Stimulated activated CD8-positive, alpha-beta memory T cell treated with anti-CD3 and anti-CD28 coated beads, Interleukin-15, amount 100 ng/mL, for 4 hours (primary cell): ENCODE measurements at regions not wholly inside any gene's neighbourhood (a gene's known extent, or its start where the extent isn't known, plus 50 kb on each side); places are given as distances from the start of the nearest gene placed in this dataset.
"Not testable (repeated sequence)": the region's sequence is repeated elsewhere in the genome, so short reads cannot be mapped to it uniquely, and the experiment has no call there.

ENCODE experiments used
- DNase-seq, 2 donors: peaks; one replicate each; pipeline ENCODE4 v3.0.0-alpha.2; 2020; ENCODE audit warnings: low read depth in 2 of 2

DNA sequence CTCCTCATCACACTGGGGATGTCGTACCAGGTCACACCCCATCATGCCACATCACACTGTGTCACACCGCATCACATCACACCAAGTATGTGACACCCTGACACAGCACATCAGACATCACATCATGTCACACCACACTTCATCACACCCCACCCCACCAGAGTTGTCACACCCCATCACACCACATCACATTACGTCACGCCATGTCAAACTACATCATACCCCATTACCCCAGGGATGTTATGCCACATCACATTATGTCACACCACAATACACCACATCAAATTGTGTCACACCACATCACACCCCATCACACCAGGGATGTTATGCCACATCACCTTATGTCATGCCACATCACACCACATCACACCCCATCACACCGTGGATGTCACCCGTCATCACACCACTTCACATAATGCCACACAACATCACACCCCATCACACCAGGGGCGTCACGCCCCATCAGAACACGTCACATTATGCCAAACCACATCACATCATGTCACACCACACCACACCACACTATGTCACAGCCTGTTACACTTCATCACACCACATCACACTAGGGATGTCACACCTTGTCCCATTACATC, 133.6 kb downstream of the TMEM121 start:
- DNase-seq, result no peak

- no peak for DNase-seq
These were observed 134.6 kb downstream of the TMEM121 start for GRCh38 chr14:105660816-105661531.

- DNase-seq, result not testable (repeated sequence)
These were observed 135.7 kb downstream of the TMEM121 start for GRCh38 chr14:105662043-105662442.

DNA sequence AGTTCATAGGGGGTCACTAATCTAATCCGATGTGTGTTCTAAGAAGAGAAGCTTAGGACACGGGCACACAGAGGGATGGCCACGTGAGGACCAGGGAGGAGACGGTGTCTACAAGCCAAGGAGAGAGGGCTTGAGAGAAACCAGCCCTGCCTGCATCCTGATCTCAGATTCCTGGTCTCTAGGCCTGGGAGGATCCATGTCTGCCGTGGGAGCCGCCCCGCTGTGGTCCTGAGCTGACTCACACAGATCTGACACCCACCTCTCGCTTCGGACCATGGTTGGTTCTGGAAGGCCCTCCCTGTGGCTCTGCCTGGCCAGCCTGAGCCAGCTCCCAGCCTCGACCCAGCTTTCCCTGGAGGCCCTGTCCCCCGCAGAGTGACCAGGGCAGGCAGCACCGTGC, 136.2 kb downstream of the TMEM121 start:
- not testable (repeated sequence) for DNase-seq

DNA sequence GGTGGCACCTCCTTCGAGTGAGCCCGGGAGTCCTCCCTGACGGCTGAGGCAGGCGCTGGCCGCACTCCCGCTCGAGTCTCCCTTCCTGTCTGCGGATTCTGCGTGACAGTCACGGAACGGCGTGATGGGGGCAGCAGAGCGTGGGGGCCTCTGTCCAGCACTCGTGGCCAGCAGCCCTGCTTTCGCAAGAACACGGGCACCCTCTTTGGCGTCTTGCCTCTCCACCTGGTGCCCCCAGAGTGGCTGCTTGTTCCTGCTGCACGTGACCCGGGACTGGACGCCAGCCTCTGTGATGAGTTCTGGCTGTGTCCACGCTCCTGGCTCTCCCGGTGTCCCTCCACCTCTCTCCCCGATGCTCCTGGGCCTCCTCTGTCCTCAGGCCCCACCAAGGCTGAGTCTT, 136.9 kb downstream of the TMEM121 start:
- not testable (repeated sequence) for DNase-seq

- DNase-seq, result not testable (repeated sequence)
These were observed 137.6 kb downstream of the TMEM121 start for GRCh38 chr14:105663818-105664596.

GRCh38 chr14:105664691-105665090, 138.3 kb downstream of the TMEM121 start:
- DNase-seq, result no peak

- DNase-seq, result no peak
These were observed 139.0 kb downstream of the TMEM121 start for GRCh38 chr14:105665247-105665950.

- DNase-seq, result no peak
These were observed 139.5 kb downstream of the TMEM121 start for GRCh38 chr14:105665951-105666277.

DNA sequence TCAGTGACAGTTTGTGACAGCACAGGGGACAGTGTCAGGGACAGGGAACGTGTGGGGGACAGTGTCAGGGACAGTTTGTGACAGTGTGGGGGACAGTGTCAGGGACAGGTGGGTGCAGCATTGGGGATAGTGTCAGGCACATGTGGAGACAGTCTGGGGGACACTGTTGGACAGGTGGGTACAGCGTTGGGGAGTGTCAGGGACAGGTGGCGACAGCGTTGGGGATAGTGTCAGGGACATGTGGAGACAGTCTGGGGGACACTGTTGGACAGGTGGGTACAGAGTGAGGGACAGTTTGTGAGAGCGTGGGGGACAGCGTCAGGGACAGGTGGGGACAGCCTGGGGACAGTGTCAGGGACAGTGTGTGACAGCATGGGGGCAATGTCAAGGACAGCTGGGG, 140.0 kb downstream of the TMEM121 start:
- DNase-seq, result no peak

GRCh38 chr14:105666991-105667662, 140.7 kb downstream of the TMEM121 start:
- DNase-seq, result not testable (repeated sequence)

DNA sequence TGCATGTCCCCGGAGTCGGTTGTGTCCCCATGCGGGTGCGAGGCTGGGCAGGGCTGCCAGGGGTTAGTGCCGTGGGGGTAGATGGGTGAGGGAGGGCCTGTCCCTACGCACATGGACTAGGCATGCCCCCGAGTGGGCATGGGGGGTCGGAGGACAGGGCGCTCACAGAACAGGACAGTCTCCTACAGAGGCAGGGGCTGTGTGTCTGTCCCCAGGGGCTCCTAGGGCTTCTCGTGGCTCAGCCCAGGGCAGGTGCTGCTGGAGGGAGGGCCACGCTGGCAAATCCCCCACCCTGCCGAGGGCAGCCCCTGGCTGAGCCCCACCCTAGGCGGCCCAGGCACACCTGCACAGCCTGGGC, 141.3 kb downstream of the TMEM121 start:
- not testable (repeated sequence) for DNase-seq

DNA sequence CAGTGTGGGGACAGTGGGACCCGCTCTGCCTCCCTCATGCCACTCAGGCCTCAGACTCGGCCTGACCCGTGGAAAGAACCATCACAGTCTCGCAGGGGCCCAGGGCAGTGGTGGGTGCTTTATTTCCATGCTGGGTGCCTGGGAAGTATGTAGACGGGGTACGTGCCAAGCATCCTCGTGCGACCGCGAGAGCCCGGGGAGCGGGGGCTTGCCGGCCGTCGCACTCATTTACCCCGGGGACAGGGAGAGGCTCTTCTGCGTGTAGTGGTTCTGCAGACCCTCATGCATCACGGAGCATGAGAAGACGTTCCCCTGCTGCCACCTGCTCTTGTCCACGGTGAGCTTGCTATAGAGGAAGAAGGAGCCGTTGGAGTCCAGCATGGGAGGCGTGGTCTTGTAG, 141.6 kb downstream of the TMEM121 start:
- DNase-seq, result not testable (repeated sequence)

GRCh38 chr14:105668471-105669230, 142.3 kb downstream of the TMEM121 start:
- DNase-seq, result not testable (repeated sequence)

- DNase-seq, result not testable (repeated sequence)
These were observed 142.8 kb downstream of the TMEM121 start for GRCh38 chr14:105669231-105669610.

DNA sequence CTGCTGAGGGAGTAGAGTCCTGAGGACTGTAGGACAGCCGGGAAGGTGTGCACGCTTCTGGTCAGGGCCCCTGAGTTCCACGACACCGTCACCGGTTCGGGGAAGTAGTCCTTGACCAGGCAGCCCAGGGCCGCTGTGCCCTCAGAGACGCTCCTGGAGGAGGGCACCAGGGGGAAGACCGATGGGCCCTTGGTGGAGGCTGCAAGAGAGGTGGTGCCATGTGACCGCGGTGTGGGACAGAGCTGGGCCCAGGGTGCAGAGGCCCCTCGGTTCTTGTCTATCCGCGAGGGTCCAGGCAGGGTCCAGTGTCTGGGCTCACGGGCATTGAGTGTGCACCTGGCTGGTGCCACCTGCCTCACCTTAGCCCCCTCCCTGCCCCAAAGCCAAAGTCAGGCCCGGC, 143.3 kb downstream of the TMEM121 start:
- not testable (repeated sequence) for DNase-seq

GRCh38 chr14:105672450-105673200, 146.2 kb downstream of the TMEM121 start:
- not testable (repeated sequence) for DNase-seq

DNA sequence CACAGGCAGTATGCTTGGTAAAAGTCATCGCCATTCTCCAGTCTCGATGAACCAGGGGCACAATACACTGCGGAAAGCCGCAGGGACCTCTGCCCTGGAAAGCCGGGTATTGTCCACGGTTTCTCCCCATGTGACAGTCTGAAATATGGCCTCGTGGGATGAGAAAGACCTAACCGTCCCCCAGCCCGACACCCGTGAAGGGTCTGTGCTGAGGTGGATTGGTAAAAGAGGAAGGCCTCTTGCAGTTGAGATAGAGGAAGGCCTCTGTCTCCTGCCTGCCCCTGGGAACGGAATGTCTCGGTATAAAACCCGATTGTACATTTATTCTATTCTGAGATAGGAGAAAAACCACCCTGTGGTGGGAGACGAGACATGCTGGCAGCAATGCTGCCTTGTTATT, 149.1 kb downstream of the TMEM121 start:
- DNase-seq, result not testable (repeated sequence)

DNA sequence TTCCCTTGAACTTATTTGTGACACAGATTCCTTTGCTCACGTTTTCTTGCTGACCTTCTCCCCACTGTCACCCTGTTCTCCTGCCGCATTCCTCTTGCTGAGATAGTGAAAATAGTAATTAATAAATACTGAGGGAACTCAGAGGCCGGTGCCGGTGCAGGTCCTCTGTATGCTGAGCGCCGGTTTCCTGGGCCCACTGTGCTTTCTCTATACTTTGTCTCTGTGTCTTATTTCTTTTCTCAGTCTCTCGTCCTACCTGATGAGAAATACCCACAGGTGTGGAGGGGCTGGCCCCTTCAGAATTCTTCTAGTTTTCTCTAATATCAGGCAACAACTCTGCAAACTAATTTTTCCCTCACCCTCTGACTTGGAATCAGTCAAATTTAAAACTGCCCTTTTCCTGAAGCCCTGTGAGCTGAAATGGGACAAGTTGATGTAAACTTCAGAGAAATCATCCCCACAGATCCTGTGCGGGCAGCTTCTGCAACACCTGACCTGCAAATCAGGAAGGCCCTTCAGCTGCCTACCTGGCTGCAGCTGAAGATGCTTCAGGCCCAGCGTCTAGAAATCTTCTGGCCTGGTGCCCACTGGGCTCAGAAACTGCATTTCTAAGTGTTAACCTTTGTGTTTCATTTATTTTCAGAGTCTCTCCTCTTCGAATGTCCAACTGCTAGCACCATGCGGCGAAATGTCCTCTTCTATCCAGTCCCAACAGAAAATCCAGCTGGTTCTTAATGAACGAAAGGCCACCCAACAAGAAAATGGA, 149.7 kb downstream of the TMEM121 start:
- DNase-seq, result not testable (repeated sequence)
